GM12865 (cell line): ENCODE measurements at regions not wholly inside any gene's neighbourhood (a gene's known extent, or its start where the extent isn't known, plus 50 kb on each side); places are given as distances from the start of the nearest gene placed in this dataset.

Experiments
- DNase-seq: peaks from one replicate; pipeline ENCODE4 v3.0.0; 2010; ENCODE audit warnings: low read depth
- H3K4me3 ChIP-seq: 2 replicates; pipeline ENCODE4 v1.5.1; 2011; ENCODE audit warnings: mild to moderate bottlenecking, low read depth, low read length, control low read depth
- TF ChIP-seq, protein P1 (sequence below): IDR thresholded peaks from 2 replicates; pipeline ENCODE4 v1.5.1; 2011; ENCODE audit warnings: low read length, control low read depth, low read depth, inconsistent platforms; ENCODE audit not compliant: insufficient read depth; ENCODE audit errors: missing control alignments

- no peak for DNase-seq
- H3K4me3 ChIP-seq: no peak overlapping the region
- TF ChIP-seq, protein P1, sequence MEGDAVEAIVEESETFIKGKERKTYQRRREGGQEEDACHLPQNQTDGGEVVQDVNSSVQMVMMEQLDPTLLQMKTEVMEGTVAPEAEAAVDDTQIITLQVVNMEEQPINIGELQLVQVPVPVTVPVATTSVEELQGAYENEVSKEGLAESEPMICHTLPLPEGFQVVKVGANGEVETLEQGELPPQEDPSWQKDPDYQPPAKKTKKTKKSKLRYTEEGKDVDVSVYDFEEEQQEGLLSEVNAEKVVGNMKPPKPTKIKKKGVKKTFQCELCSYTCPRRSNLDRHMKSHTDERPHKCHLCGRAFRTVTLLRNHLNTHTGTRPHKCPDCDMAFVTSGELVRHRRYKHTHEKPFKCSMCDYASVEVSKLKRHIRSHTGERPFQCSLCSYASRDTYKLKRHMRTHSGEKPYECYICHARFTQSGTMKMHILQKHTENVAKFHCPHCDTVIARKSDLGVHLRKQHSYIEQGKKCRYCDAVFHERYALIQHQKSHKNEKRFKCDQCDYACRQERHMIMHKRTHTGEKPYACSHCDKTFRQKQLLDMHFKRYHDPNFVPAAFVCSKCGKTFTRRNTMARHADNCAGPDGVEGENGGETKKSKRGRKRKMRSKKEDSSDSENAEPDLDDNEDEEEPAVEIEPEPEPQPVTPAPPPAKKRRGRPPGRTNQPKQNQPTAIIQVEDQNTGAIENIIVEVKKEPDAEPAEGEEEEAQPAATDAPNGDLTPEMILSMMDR: no peak
Observed at GRCh38 chrX:39556056-39556455, 541.7 kb downstream of the BCOR start.

GRCh38 chrX:39559229-39559628 is 538.5 kb downstream of the BCOR start:
- H3K4me3 ChIP-seq: no peak overlapping the region
- no peak for DNase-seq
- TF ChIP-seq, protein P1: no peak

- TF ChIP-seq, protein P1: no peak
- no peak overlapping the region for H3K4me3 ChIP-seq
- DNase-seq: no peak
Observed at GRCh38 chrX:39560271-39560670, 537.5 kb downstream of the BCOR start.

- no peak for DNase-seq
- TF ChIP-seq, protein P1: no peak
- H3K4me3 ChIP-seq: no peak overlapping the region
Observed at GRCh38 chrX:39563178-39563577, 534.6 kb downstream of the BCOR start.

- no peak for DNase-seq
Observed at GRCh38 chrX:39564751-39565150, 533.0 kb downstream of the BCOR start.

GRCh38 chrX:39574178-39574577 is 523.6 kb downstream of the BCOR start:
- TF ChIP-seq, protein P1: no peak
- no peak for DNase-seq
- no peak overlapping the region for H3K4me3 ChIP-seq

More at GRCh38 chrX:39564751-39565150, 533.0 kb downstream of the BCOR start:
- TF ChIP-seq, protein P1: no peak
- H3K4me3 ChIP-seq: no peak overlapping the region
